ENCODE measurements at regions not wholly inside any gene's neighbourhood (a gene's known extent, or its start where the extent isn't known, plus 50 kb on each side); places are given as distances from the start of the nearest gene placed in this dataset.

DNA sequence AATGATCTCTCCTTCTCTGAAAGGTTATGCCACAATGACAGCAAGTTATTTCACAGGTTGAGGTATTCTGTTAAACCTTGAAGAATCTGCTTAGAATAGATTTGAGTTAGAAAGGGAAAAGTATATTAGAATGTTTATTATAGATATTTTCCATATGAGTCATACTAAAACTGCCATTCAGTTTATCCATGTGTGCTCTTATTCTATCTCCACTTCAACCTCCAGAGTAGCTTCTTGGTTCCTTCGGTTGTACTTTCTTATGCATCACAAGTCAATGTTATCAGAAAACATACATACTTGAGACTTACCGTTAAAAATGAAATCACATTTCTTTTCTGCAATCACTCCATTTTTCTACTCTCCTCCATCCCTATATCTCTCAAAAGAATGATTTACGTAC is 197.7 kb downstream of the BCAT1 start:
- Histone ChIP-seq H4K20me1 (ENCODE audit: insufficient read depth, low read length) (no peaks in the 10 kb centered on the region), H3K27ac (ENCODE audit: low read depth, low read length) (no peak overlapping the region), H3K36me3 (ENCODE audit: insufficient read depth, low read length) (no peaks in the 10 kb centered on the region), H3K4me2 (ENCODE audit: low read length) (peak overlapping the region; percentile 8), H3K4me1 (ENCODE audit: insufficient read depth, low read length) (peaks cover 22% of the 10 kb centered on the region), H3K9ac (ENCODE audit: low read length) (no peak overlapping the region), H2AFZ (ENCODE audit: low read depth, low read length) (no peak overlapping the region), H3K4me3 (ENCODE audit: insufficient read depth, low read depth, low read length) (no peak overlapping the region), H3K27me3 (ENCODE audit: insufficient read depth, low read length) (no peaks in the 10 kb centered on the region), H3K9me3 (ENCODE audit: insufficient read depth, low read depth, low read length) (no peaks in the 10 kb centered on the region), H3K79me2 (ENCODE audit: insufficient read depth, low read length) (no peaks in the 10 kb centered on the region)
- Mint-ChIP-seq H3K4me3 (ENCODE audit: unreplicated experiment) (no peak overlapping the region), H3K4me1 (ENCODE audit: low read depth, unreplicated experiment) (peaks cover 49% of the 10 kb centered on the region), H3K27ac (ENCODE audit: unreplicated experiment) (no peak overlapping the region), H3K36me3 (ENCODE audit: low read depth, unreplicated experiment) (no peaks in the 10 kb centered on the region), H3K27me3 (ENCODE audit: low read depth, unreplicated experiment) (no peaks in the 10 kb centered on the region), H3K9me3 (ENCODE audit: unreplicated experiment) (no peaks in the 10 kb centered on the region)
- DNase-seq (ENCODE audit: low read depth) (no peak), FAIRE-seq (peak; percentile 26)
- TF ChIP-seq, protein P1, sequence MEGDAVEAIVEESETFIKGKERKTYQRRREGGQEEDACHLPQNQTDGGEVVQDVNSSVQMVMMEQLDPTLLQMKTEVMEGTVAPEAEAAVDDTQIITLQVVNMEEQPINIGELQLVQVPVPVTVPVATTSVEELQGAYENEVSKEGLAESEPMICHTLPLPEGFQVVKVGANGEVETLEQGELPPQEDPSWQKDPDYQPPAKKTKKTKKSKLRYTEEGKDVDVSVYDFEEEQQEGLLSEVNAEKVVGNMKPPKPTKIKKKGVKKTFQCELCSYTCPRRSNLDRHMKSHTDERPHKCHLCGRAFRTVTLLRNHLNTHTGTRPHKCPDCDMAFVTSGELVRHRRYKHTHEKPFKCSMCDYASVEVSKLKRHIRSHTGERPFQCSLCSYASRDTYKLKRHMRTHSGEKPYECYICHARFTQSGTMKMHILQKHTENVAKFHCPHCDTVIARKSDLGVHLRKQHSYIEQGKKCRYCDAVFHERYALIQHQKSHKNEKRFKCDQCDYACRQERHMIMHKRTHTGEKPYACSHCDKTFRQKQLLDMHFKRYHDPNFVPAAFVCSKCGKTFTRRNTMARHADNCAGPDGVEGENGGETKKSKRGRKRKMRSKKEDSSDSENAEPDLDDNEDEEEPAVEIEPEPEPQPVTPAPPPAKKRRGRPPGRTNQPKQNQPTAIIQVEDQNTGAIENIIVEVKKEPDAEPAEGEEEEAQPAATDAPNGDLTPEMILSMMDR (IDR thresholded peaks at IDR 0.05; ENCODE audit: insufficient read depth, low read depth, low read length), result no peak
- TF ChIP-seq EZH2 (IDR thresholded peaks at IDR 0.05; ENCODE audit: insufficient read depth, low read length), result no peak

DNA sequence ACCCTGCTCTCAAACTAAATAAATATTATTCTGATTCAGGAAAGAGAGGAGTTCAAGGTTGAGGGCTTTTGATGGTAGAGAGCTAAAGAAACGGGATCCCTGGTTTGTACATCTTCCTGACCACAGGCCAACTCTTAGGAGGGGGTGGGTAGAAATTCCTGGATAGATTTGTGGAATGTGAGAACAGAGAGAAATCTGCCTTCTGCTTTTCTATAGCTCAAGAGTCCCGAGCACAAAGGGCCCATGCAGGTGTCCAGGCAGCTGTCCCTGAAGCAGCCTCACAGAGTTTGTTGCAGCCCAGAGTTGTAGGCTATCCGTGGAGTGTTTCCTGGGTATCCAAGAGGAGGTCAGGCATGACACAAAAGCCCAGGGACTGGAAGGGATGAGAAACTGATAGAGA is 198.6 kb downstream of the BCAT1 start:
- Mint-ChIP-seq H3K27me3 (ENCODE audit: low read depth, unreplicated experiment) (no peaks in the 10 kb centered on the region), H3K9me3 (ENCODE audit: unreplicated experiment) (no peaks in the 10 kb centered on the region), H3K27ac (ENCODE audit: unreplicated experiment) (no peak overlapping the region), H3K36me3 (ENCODE audit: low read depth, unreplicated experiment) (no peaks in the 10 kb centered on the region), H3K4me3 (ENCODE audit: unreplicated experiment) (no peak overlapping the region), H3K4me1 (ENCODE audit: low read depth, unreplicated experiment) (peaks cover 40% of the 10 kb centered on the region)
- Histone ChIP-seq H3K4me3 (ENCODE audit: insufficient read depth, low read depth, low read length) (no peak overlapping the region), H2AFZ (ENCODE audit: low read depth, low read length) (no peak overlapping the region), H3K9me3 (ENCODE audit: insufficient read depth, low read depth, low read length) (no peaks in the 10 kb centered on the region), H3K27me3 (ENCODE audit: insufficient read depth, low read length) (no peaks in the 10 kb centered on the region), H3K27ac (ENCODE audit: low read depth, low read length) (no peak overlapping the region), H3K36me3 (ENCODE audit: insufficient read depth, low read length) (no peaks in the 10 kb centered on the region), H3K4me1 (ENCODE audit: insufficient read depth, low read length) (peaks cover 19% of the 10 kb centered on the region), H3K79me2 (ENCODE audit: insufficient read depth, low read length) (no peaks in the 10 kb centered on the region), H4K20me1 (ENCODE audit: insufficient read depth, low read length) (no peaks in the 10 kb centered on the region), H3K9ac (ENCODE audit: low read length) (no peak overlapping the region), H3K4me2 (ENCODE audit: low read length) (no peak overlapping the region)
- DNase-seq (ENCODE audit: low read depth), result no peak
- no peak for FAIRE-seq
- TF ChIP-seq, protein P1 (IDR thresholded peaks at IDR 0.05; ENCODE audit: insufficient read depth, low read depth, low read length), result no peak
- TF ChIP-seq EZH2 (IDR thresholded peaks at IDR 0.05; ENCODE audit: insufficient read depth, low read length), result no peak

DNA sequence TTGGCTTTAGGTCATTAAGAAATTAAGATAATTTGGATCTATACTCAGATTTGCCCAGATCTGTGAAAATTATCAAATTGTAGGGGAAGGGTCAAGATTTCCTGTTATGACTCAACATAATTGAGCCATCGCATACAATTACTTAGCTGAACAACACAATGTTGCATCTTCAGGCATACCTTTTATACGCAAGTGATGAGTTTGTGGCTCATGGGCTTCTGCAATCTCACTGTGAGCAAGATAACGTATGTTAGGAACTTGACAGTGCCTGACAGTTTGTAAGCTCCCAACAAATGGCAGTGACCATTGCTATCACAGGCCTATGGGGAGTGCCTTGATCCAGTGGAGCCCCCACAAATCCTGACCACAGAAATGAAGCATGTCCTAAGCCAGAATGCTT is 199.7 kb downstream of the BCAT1 start:
- Histone ChIP-seq H3K79me2 (ENCODE audit: insufficient read depth, low read length) (no peaks in the 10 kb centered on the region), H2AFZ (ENCODE audit: low read depth, low read length) (no peak overlapping the region), H3K4me3 (ENCODE audit: insufficient read depth, low read depth, low read length) (no peak overlapping the region), H3K4me1 (ENCODE audit: insufficient read depth, low read length) (peaks cover 11% of the 10 kb centered on the region), H3K9me3 (ENCODE audit: insufficient read depth, low read depth, low read length) (no peaks in the 10 kb centered on the region), H3K27me3 (ENCODE audit: insufficient read depth, low read length) (no peaks in the 10 kb centered on the region), H3K4me2 (ENCODE audit: low read length) (no peak overlapping the region), H4K20me1 (ENCODE audit: insufficient read depth, low read length) (no peaks in the 10 kb centered on the region), H3K36me3 (ENCODE audit: insufficient read depth, low read length) (no peaks in the 10 kb centered on the region), H3K9ac (ENCODE audit: low read length) (no peak overlapping the region), H3K27ac (ENCODE audit: low read depth, low read length) (no peak overlapping the region)
- Mint-ChIP-seq H3K27ac (ENCODE audit: unreplicated experiment) (no peak overlapping the region), H3K4me3 (ENCODE audit: unreplicated experiment) (no peak overlapping the region), H3K9me3 (ENCODE audit: unreplicated experiment) (no peaks in the 10 kb centered on the region), H3K36me3 (ENCODE audit: low read depth, unreplicated experiment) (no peaks in the 10 kb centered on the region), H3K27me3 (ENCODE audit: low read depth, unreplicated experiment) (no peaks in the 10 kb centered on the region), H3K4me1 (ENCODE audit: low read depth, unreplicated experiment) (peaks cover 32% of the 10 kb centered on the region)
- DNase-seq (ENCODE audit: low read depth) (no peak), FAIRE-seq (no peak)
- no peak for TF ChIP-seq EZH2 (IDR thresholded peaks at IDR 0.05; ENCODE audit: insufficient read depth, low read length)
- TF ChIP-seq, protein P1 (IDR thresholded peaks at IDR 0.05; ENCODE audit: insufficient read depth, low read depth, low read length), result no peak
